Gastrocnemius medialis (tissue), 4 donors: ENCODE measurements at regions not wholly inside any gene's neighbourhood (a gene's known extent, or its start where the extent isn't known, plus 50 kb on each side); places are given as distances from the start of the nearest gene placed in this dataset.

Experiments used
- ATAC-seq, 2 donors: fragments of 150-250 bp; one replicate each; pipeline ENCODE4 v1.9.1; 2016
- DNase-seq, 2 donors: peaks; one replicate each; pipeline ENCODE4 v3.0.0-alpha.2; 2019
- H3K27ac ChIP-seq, 4 donors: fragments of 200-600 bp; sonication (generic); 1 replicate in 1 of 4; 2 replicates in 3 of 4; pipeline ENCODE4 v1.5.1; 2016 to 2018; ENCODE audit warnings: mild to moderate bottlenecking in 2 of 4, moderate library complexity in 1 of 4
- H3K27me3 ChIP-seq, 3 donors: fragments of 200-600 bp; sonication (generic) in 2 of 3; 1 replicate in 1 of 3; 2 replicates in 2 of 3; pipeline versions ENCODE4 v1.5.1 to v1.6.0; 2016 to 2019; ENCODE audit warnings: mild to moderate bottlenecking in 1 of 3, moderate library complexity in 1 of 3
- H3K36me3 ChIP-seq, 2 donors: fragments of 200-600 bp; sonication (generic) in 1 of 2; one replicate each; pipeline ENCODE4 v1.5.1; 2017 to 2018
- H3K4me1 ChIP-seq, 2 donors: fragments of 200-600 bp; sonication (generic) in 1 of 2; one replicate each; pipeline ENCODE4 v1.5.1; 2016 to 2017; ENCODE audit warnings: mild to moderate bottlenecking in 2 of 2
- H3K4me3 ChIP-seq, 4 donors: fragments of 200-600 bp; sonication (generic) in 3 of 4; 1 replicate in 1 of 4; 2 replicates in 3 of 4; pipeline ENCODE4 v1.5.1; 2016 to 2019; ENCODE audit warnings: mild to moderate bottlenecking in 2 of 4
- H3K9me3 ChIP-seq, 3 donors: fragments of 200-600 bp; sonication (generic) in 2 of 3; 1 replicate in 1 of 3; 2 replicates in 2 of 3; pipeline ENCODE4 v1.5.1; 2016 to 2019
- POLR2A ChIP-seq, 2 donors: fragments of 450-650 bp; IDR thresholded peaks; one replicate each; pipeline ENCODE4 v1.6.1; 2017; ENCODE audit warnings: antibody characterized with exemption in 2 of 2, mild to moderate bottlenecking in 2 of 2, moderate library complexity in 2 of 2
- in situ Hi-C, 4 donors: fragments of 200-750 bp; cut with MboI; loops; one replicate each; pipeline versions ENCODE4 v1.15.0 to v1.8.0; 2017; ENCODE audit warnings: low sequenced_read_pairs in 4 of 4
- intact Hi-C: fragments of 100-400 bp; cut with DNase I; formaldehyde crosslinking; loops from one replicate; pipeline ENCODE4 v1.15.1; 2023; ENCODE audit warnings: low total_unique reads
- TF ChIP-seq, protein P1 (sequence below), 5 experiments: fragments of 450-650 bp in 3 of 5; fragments of 200-600 bp in 2 of 5; sonication (generic) in 2 of 5; IDR thresholded peaks in 4 of 5; conservative IDR thresholded peaks in 1 of 5; 1 replicate in 4 of 5; 2 replicates in 1 of 5; pipeline ENCODE4 v1.5.1; 2016 to 2019; ENCODE audit warnings: antibody characterized with exemption in 5 of 5, mild to moderate bottlenecking in 3 of 5, moderate library complexity in 3 of 5

DNA sequence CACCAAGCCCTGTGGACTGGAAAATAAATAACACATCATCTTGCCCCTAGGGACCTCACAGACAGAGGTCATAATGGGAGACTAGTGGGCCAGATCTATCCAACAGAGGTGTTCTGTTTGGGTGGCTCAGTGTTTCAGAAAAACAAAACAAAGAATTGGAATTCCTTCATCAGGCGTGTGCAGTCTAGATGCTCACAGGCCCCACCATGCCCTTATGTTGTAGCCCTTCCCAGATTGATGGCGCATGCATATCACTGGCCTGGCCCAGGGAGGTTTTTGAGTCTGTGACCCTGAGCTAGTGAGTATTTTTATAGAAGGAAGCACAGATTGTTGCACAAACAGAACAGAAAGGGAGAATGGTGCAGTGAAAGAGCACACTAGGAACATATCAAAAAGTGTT lies 859.6 kb downstream of the BCL11B start:
- intact Hi-C loops: no loop called here
- no peak for ATAC-seq
- TF ChIP-seq, protein P1, sequence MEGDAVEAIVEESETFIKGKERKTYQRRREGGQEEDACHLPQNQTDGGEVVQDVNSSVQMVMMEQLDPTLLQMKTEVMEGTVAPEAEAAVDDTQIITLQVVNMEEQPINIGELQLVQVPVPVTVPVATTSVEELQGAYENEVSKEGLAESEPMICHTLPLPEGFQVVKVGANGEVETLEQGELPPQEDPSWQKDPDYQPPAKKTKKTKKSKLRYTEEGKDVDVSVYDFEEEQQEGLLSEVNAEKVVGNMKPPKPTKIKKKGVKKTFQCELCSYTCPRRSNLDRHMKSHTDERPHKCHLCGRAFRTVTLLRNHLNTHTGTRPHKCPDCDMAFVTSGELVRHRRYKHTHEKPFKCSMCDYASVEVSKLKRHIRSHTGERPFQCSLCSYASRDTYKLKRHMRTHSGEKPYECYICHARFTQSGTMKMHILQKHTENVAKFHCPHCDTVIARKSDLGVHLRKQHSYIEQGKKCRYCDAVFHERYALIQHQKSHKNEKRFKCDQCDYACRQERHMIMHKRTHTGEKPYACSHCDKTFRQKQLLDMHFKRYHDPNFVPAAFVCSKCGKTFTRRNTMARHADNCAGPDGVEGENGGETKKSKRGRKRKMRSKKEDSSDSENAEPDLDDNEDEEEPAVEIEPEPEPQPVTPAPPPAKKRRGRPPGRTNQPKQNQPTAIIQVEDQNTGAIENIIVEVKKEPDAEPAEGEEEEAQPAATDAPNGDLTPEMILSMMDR (IDR thresholded peaks at IDR 0.05 in 4 of 5, conservative IDR thresholded peaks at IDR 0.05 in 1 of 5): no peak
- TF ChIP-seq POLR2A (IDR thresholded peaks at IDR 0.05): no peak
- no peak for DNase-seq
- Histone ChIP-seq H3K36me3 (no peaks in the 10 kb centered on the region), H3K4me3 (no peak overlapping the region), H3K9me3 (no peaks in the 10 kb centered on the region), H3K27ac (no peak overlapping the region), H3K27me3 (peaks cover 0 to 2% (median 0%) of the 10 kb centered on the region in 3 donors), H3K4me1 (no peaks in the 10 kb centered on the region)
- in situ Hi-C loops: no loop called here

DNA sequence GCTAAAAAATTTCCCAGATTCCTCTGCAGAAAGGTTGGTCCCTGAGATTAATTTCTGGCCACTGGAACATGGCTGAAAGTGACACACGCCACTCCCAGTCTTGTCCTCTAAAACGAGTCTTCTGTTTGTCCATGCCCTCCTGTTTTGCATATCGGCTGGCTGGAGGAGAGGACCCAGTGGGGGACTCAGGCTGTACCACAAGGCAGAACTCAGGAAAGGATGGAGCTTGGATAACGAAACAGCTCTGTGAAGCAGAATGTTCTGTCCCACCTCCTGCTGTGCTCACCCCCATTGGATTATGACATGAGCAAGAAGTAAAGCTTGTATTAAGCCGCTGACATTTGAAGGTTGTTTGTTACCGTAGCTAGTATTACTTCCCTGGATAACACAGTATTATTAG lies 856.2 kb downstream of the BCL11B start:
- Histone ChIP-seq H3K4me3 (no peak overlapping the region), H3K27me3 (no peaks in the 10 kb centered on the region), H3K9me3 (no peaks in the 10 kb centered on the region), H3K4me1 (no peaks in the 10 kb centered on the region), H3K36me3 (no peaks in the 10 kb centered on the region), H3K27ac (no peak overlapping the region)
- in situ Hi-C loops: no loop called here
- intact Hi-C loops: no loop called here
- TF ChIP-seq, protein P1 (IDR thresholded peaks at IDR 0.05 in 4 of 5, conservative IDR thresholded peaks at IDR 0.05 in 1 of 5): no peak
- no peak for TF ChIP-seq POLR2A (IDR thresholded peaks at IDR 0.05)
- no peak for ATAC-seq
- no peak for DNase-seq

DNA sequence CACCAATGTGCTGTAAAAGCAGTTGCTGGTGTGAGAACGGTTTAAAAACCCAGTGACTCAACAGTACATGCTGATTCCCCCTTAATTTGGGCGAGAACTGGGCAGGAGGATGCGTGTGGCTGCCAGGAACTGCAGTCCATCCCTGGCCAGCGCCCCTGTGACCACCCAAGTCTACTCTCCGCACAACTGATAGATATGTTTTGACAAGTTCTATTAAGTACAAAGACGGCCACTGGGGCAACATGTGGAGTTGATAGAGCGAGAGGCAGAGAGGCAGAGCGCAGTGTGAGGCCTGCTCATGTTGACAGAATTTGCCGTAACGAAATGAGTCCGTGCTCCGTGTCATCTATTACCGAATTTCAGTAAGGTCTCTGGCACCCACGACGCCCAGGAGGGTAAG lies 855.0 kb downstream of the BCL11B start:
- ATAC-seq (no peak), DNase-seq (no peak)
- no peak overlapping the region for H3K4me3 ChIP-seq
- TF ChIP-seq POLR2A (IDR thresholded peaks at IDR 0.05): no peak
- TF ChIP-seq, protein P1 (IDR thresholded peaks at IDR 0.05 in 4 of 5, conservative IDR thresholded peaks at IDR 0.05 in 1 of 5): no peak
- no peaks in the 10 kb centered on the region for H3K27me3 ChIP-seq
- H3K27ac ChIP-seq: no peak overlapping the region
- no peaks in the 10 kb centered on the region for H3K4me1 ChIP-seq
- in situ Hi-C loops (no loop called here), intact Hi-C loops (no loop called here)
- H3K9me3 ChIP-seq: no peaks in the 10 kb centered on the region
- no peaks in the 10 kb centered on the region for H3K36me3 ChIP-seq

DNA sequence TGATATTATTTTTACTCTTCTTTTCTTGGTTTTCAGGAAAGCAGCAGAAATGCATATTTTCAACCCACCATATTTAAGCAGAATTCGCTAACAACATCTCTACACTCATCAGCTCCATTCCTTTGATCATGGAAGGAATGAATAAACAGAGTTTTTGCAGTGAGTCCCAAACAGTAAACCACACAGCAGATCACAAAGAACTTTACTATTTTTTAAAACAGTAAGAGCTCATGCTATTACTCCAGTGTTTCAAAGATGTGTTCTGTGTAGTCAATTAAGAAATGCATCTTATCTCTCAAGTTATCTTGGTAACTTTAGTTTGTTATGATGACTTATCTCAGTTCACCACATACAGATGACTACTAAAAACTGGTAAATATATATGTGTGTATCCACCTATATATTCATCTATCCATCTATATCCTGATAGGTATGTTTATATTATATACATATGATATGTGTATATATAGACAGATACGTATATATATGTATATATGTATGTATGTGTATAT lies 843.5 kb downstream of the BCL11B start:
- Histone ChIP-seq H3K27me3 (peaks cover 0 to 3% (median 0%) of the 10 kb centered on the region in 3 donors), H3K9me3 (no peaks in the 10 kb centered on the region), H3K36me3 (no peaks in the 10 kb centered on the region), H3K27ac (no peak overlapping the region), H3K4me3 (no peak overlapping the region), H3K4me1 (no peaks in the 10 kb centered on the region)
- TF ChIP-seq, protein P1 (IDR thresholded peaks at IDR 0.05 in 4 of 5, conservative IDR thresholded peaks at IDR 0.05 in 1 of 5): no peak
- no peak for TF ChIP-seq POLR2A (IDR thresholded peaks at IDR 0.05)
- in situ Hi-C loops: no loop called here
- ATAC-seq (no peak), DNase-seq (no peak)
- intact Hi-C loops: no loop called here

DNA sequence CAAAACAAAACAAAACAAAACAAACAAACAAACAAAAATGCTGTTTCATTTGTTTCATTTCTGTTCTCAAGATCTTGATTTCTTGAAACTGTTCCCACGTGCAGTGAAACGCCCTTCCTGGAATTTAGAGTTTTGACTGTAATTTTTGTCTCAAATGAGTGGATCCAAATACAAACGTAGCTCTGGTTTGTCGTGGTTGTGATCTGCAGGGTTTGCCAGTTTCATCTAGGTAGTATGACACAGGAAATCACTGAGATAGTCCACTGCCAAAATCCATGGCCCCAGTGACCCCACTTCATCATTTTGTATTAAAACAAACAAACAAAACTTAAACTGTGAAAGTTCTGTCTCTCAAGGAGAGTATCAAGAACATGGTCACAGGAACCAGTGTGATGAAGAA lies 838.6 kb downstream of the BCL11B start:
- no peaks in the 10 kb centered on the region for H3K9me3 ChIP-seq
- H3K36me3 ChIP-seq: no peaks in the 10 kb centered on the region
- H3K27ac ChIP-seq: no peak overlapping the region
- ATAC-seq (no peak), DNase-seq (no peak)
- in situ Hi-C loops (no loop called here), intact Hi-C loops (no loop called here)
- no peaks in the 10 kb centered on the region for H3K4me1 ChIP-seq
- H3K4me3 ChIP-seq: no peak overlapping the region
- TF ChIP-seq, protein P1 (IDR thresholded peaks at IDR 0.05 in 4 of 5, conservative IDR thresholded peaks at IDR 0.05 in 1 of 5): no peak
- TF ChIP-seq POLR2A (IDR thresholded peaks at IDR 0.05): no peak
- H3K27me3 ChIP-seq: peaks cover 0 to 2% (median 0%) of the 10 kb centered on the region in 3 donors
